Left ventricle myocardium inferior (tissue), 1 donor: ENCODE measurements at regions not wholly inside any gene's neighbourhood (a gene's known extent, or its start where the extent isn't known, plus 50 kb on each side); places are given as distances from the start of the nearest gene placed in this dataset.
"Not testable (repeated sequence)": the region's sequence is repeated elsewhere in the genome, so short reads cannot be mapped to it uniquely, and the experiment has no call there.

Source experiments
- DNase-seq: peaks from one replicate; pipeline ENCODE4 v3.0.0-alpha.2; 2020
- H3K27ac ChIP-seq: fragments of 200-600 bp; replicated peaks from 2 replicates; pipeline ENCODE4 v1.8.0; 2021
- H3K27me3 ChIP-seq: fragments of 200-600 bp; 2 replicates; pipeline ENCODE4 v1.8.0; 2021; ENCODE audit warnings: low read depth
- H3K36me3 ChIP-seq: fragments of 200-600 bp; 2 replicates; pipeline ENCODE4 v1.8.0; 2021
- H3K4me1 ChIP-seq: fragments of 200-600 bp; 2 replicates; pipeline ENCODE4 v1.8.0; 2021
- H3K4me3 ChIP-seq: fragments of 200-600 bp; 2 replicates; pipeline ENCODE4 v1.8.0; 2021; ENCODE audit warnings: mild to moderate bottlenecking, moderate library complexity
- H3K9me3 ChIP-seq: fragments of 200-600 bp; replicated peaks from 2 replicates; pipeline ENCODE4 v1.8.0; 2021
- intact Hi-C: fragments of 100-400 bp; cut with micrococcal nuclease; formaldehyde crosslinking; loops from one replicate; pipeline ENCODE4 v1.11.0; 2022
- TF ChIP-seq, protein P1 (sequence below): fragments of 200-600 bp; IDR thresholded peaks from 2 replicates; pipeline ENCODE4 v1.8.0; 2021; ENCODE audit warnings: antibody characterized with exemption, mild to moderate bottlenecking, borderline replicate concordance
- donor health status: DM: no; HTN: yes; CAD: no; lungs with severe emphysema.

DNA sequence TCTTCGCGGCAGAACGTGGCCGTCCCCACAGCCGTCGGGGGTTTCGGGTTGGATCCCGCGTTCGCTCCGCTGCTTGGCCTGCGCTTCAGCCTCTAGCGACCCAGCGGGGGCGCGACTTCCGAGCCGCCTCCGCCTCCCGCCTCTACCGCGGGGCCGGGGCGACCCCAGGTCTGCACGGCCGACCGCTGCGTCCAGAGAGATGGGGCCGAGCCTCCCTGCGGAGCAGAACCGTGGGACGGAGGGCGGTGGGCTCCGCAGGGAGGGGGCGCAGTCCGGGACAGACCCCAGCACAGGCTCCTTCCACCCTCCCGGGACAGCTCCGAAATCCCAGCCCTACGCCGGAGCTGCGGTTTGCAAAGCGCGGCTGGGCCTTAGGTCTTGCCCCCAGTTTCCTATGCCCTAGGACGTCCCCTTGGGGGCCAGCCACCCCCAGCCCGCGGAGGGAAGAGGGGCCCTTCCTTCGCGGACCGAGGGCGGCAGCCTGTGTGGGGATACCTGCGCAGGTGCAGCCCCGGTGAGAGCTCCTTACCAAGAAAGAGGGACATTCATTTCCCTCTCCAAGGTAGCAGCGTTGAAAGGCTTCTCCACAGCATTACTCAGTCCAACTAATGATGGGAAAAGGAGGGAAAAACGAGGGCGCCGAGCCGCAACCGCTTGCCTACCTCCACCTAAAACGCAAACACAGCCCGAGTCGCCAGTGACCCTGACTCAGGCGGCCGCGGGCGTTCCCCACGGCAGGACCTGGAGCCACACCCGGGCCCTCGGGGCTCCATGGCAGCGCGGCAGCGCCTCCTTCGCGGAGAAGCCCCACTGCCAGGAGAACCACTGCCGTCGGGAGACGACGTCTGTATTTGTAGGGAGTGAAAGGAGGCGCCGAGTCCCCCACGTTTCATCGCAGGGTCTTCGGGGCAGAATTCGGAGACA, 115.7 kb downstream of the BMS1 start:
- Histone ChIP-seq H3K4me1 (no peaks in the 10 kb centered on the region), H3K4me3 (no peak overlapping the region), H3K27me3 (peaks cover 72% of the 10 kb centered on the region), H3K9me3 (peaks cover 21% of the 10 kb centered on the region), H3K27ac (no peak overlapping the region), H3K36me3 (no peaks in the 10 kb centered on the region)
- TF ChIP-seq, protein P1, sequence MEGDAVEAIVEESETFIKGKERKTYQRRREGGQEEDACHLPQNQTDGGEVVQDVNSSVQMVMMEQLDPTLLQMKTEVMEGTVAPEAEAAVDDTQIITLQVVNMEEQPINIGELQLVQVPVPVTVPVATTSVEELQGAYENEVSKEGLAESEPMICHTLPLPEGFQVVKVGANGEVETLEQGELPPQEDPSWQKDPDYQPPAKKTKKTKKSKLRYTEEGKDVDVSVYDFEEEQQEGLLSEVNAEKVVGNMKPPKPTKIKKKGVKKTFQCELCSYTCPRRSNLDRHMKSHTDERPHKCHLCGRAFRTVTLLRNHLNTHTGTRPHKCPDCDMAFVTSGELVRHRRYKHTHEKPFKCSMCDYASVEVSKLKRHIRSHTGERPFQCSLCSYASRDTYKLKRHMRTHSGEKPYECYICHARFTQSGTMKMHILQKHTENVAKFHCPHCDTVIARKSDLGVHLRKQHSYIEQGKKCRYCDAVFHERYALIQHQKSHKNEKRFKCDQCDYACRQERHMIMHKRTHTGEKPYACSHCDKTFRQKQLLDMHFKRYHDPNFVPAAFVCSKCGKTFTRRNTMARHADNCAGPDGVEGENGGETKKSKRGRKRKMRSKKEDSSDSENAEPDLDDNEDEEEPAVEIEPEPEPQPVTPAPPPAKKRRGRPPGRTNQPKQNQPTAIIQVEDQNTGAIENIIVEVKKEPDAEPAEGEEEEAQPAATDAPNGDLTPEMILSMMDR, result no peak
- DNase-seq, result no peak
- intact Hi-C loops, result no loop called here

DNA sequence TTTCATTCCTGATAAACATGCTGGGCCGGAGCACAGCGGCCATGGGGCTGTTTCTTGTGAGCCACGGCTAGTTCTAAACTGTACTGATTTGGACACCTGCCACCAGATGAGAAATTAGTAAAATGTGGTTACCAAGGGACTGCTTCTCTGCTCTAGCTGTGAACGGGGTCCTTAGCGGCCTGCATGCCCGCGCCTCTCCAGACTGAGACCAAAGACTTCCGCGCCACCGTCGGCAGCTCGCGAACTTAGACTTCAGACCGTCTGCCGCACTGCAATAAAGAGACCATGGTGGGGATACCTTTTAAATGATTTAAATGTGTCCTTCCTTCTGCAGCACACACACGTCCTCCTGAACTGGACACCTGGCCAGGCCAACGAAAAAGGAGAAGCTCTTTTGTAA, 116.4 kb downstream of the BMS1 start:
- no peak overlapping the region for H3K4me3 ChIP-seq
- H3K36me3 ChIP-seq, result no peaks in the 10 kb centered on the region
- DNase-seq, result no peak
- TF ChIP-seq, protein P1, result no peak
- peaks cover 25% of the 10 kb centered on the region for H3K9me3 ChIP-seq
- H3K4me1 ChIP-seq, result no peaks in the 10 kb centered on the region
- H3K27ac ChIP-seq, result no peak overlapping the region
- intact Hi-C loops, result no loop called here
- H3K27me3 ChIP-seq, result peaks cover 66% of the 10 kb centered on the region

DNA sequence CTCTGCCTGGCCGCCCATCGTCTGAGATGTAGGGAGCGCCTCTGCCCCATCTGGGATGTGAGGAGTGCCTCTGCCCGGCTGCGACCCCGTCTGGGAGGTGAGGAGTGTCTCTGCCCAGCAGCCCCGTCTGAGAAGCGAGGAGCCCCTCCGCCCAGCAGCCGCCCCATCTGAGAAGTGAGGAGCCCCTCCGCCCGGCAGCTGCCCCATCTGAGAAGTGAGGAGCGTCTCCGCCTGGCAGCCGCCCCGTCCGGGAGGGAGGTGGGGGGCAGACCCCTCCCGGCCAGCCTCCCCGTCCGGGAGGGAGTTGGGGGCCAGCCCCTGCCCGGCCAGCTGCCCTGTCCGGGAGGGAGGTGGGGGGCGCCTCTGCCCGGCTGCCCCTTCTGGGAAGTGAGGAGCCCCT, 117.8 kb downstream of the BMS1 start:
- intact Hi-C loops, H3K27ac ChIP-seq, H3K36me3 ChIP-seq, H3K4me1 ChIP-seq, H3K4me3 ChIP-seq, DNase-seq: not testable (repeated sequence)
- Histone ChIP-seq H3K27me3 (peaks cover 53% of the 10 kb centered on the region), H3K9me3 (peaks cover 37% of the 10 kb centered on the region)

DNA sequence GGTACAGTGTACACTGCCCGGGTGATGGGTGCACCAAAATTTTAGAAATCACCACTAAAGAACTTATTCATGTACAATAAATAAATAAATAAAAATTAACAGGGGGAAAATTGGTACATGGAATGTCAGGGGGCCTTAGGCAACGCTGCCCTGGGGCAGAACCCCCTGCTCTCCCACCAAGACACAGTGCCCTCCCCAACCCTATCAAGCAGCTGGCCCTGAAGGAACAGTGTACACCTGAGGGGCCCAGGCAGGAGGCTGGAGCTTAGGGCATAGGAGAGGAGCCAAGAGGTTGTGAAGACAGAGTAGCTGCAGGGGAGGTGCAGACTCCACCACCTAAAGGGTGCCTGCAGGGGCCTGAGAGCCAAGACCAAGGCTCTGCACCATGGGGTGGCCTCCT, 128.8 kb downstream of the BMS1 start:
- intact Hi-C loops, result no loop called here
- Histone ChIP-seq H3K27me3 (peaks cover 7% of the 10 kb centered on the region), H3K9me3 (peaks cover 41% of the 10 kb centered on the region), H3K4me3 (no peak overlapping the region), H3K27ac (no peak overlapping the region), H3K4me1 (no peaks in the 10 kb centered on the region), H3K36me3 (no peaks in the 10 kb centered on the region)
- no peak for DNase-seq
- TF ChIP-seq, protein P1, result no peak

DNA sequence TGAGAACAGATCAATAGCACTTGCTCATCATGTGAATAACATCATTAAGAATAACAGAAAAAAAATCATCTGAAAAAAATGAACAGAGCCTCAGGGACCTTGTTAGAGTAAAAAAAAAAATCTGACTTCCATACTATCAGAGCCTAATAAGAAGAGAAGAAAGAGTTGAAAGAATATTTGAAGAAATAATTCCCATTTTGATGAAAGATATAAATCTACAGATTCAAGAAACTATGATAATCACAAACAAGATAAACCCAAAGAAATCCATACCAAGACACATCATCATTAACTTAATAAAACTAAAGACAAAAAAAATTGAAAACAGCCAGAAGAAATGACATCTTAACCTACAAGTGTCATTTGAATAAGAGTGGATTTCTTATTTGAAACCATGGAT, 134.4 kb downstream of the BMS1 start:
- no peak overlapping the region for H3K27ac ChIP-seq
- H3K4me1 ChIP-seq, result no peaks in the 10 kb centered on the region
- peaks cover 60% of the 10 kb centered on the region for H3K9me3 ChIP-seq
- H3K36me3 ChIP-seq, result no peaks in the 10 kb centered on the region
- DNase-seq, result no peak
- no peaks in the 10 kb centered on the region for H3K27me3 ChIP-seq
- H3K4me3 ChIP-seq, result no peak overlapping the region
- intact Hi-C loops, result no loop called here
- TF ChIP-seq, protein P1, result no peak

DNA sequence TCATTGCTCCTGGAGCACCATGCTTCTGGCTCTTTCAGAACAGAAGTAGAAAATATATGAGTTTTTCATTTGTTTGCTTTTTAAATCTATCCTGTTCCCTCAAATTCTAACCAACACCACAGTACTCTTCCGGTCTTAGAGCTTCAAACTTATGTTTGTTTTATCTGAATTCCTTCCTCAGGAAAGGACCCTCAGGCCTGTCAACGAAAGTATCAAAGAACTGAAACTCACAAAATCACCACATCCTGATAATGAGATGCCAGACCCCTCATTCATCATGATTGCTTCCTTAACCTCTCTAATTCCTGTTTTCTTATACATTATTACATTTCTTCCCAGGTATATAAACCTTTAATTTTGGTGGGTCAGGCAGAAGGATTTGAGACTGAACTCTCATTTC, 135.2 kb downstream of the BMS1 start:
- no peaks in the 10 kb centered on the region for H3K36me3 ChIP-seq
- H3K4me1 ChIP-seq, result no peaks in the 10 kb centered on the region
- DNase-seq, result no peak
- H3K27ac ChIP-seq, result no peak overlapping the region
- H3K9me3 ChIP-seq, result peaks cover 68% of the 10 kb centered on the region
- TF ChIP-seq, protein P1, result no peak
- intact Hi-C loops, result no loop called here
- no peak overlapping the region for H3K4me3 ChIP-seq
- H3K27me3 ChIP-seq, result no peaks in the 10 kb centered on the region
